Left ventricle myocardium superior (tissue), 1 donor: ENCODE measurements at regions not wholly inside any gene's neighbourhood (a gene's known extent, or its start where the extent isn't known, plus 50 kb on each side); places are given as distances from the start of the nearest gene placed in this dataset.

Source experiments
- ATAC-seq: fragments of 200-7000 bp; cut with Tn5 transposase; one replicate; pipeline ENCODE4 v1.9.1; 2020; ENCODE audit warnings: mild to moderate bottlenecking, moderate library complexity
- DNase-seq: peaks from one replicate; pipeline ENCODE4 v3.0.0-alpha.2; 2020
- intact Hi-C: fragments of 100-400 bp; cut with micrococcal nuclease; formaldehyde crosslinking; loops from one replicate; pipeline ENCODE4 v1.11.0; 2022
- donor health status: DM: no; HTN: yes; CAD: no; lungs with severe emphysema.

DNA sequence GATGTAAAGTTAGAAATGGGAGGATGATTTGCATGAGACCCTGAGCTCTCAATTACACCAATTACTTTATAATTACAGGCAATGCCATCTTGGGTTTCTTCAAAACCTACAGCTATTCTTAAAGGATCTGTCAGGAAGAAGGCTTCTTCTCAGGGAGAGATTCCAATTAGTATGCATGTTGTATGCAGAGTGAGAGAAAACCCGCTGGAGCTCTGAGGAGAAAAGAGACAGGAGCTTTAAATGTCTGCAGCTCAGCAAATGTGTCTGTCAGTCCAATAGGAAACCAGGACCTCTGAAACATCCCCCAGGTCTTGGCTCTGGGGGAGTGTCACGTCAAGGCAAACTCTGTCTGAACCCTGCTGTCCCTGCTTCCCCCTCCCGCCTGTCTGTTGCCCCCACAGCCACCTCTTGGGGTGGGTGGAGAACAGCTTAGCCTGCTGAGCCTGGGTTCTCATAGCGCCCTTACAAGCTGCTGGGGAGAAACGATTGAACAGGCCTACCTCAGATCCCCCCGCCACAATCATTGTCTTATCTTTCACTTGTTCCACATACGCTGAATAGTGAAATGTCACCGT, 140.2 kb downstream of the SPATA19 start:
- DNase-seq (no peak), ATAC-seq (no peak)
- intact Hi-C loops: no loop called here

DNA sequence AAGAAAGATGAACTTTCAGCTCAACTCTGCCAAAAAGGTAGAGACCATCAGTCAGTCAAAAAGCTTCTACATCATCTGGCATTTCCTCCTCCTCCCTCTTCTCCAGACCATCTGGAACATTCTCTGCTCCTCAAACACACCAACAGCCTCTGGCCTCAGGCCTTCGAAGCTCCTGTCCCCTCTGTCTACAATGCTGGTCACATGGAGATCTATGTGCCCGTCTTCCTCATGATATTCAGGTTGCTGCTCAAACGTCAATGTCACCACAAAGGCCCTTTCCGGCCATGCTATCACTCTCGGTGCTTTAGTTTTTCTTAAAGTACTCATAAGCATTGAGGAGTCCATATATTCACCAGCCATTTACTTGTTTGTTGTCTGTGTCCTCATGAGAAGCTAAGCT, 146.2 kb downstream of the SPATA19 start:
- DNase-seq (no peak), ATAC-seq (no peak)
- intact Hi-C loops: no loop called here

DNA sequence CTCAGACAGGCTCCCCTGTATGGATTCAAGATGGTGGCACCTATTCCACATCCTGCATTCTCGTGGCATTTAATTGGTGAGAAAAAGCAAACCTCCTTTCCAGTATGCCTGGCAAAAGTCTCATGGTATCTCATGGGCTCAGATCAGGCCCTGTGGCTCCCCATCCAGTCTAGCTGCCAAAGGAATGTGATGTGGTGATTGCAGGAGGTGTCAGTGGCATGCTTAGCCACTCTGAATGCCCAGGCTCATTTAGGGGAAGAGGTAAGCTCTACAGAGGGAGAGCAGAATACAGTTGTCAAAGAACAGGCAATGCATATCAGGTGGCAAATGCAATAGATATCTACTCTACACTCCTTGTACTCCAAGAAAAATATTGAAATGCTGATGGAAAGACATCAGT, 146.7 kb downstream of the SPATA19 start:
- DNase-seq: no peak

DNA sequence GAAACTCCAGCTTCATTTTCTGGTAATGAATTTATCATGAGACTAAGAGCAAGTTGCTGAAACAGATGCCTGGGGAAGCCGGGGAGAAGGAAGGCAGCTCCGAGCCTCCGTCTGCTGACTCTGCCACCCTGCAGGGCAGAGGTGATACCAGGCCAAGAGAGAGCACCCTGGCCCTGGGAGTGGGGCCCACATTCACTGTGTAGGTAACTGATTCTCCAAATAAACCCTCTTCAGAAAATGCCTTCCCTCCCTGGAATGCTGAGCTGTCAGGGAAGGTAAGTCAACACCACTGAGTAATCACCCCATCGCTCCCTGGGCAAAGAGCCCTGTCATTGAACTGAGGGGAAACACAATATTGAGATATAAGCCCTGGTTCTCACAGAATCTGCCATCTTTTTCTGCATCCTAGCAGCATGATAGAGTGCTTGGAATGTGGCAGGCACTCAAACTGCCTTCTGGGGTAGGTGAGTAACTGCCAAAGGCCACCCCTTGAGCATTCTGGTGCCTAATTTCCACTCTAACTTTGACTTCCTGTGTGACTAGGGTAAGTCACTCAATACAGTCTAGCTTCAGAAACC, 147.6 kb downstream of the SPATA19 start:
- ATAC-seq (peak; percentile 67), DNase-seq (no peak)
- intact Hi-C loops: no loop called here

More for the DNA sequence above, 146.7 kb downstream of the SPATA19 start:
- ATAC-seq: peak; percentile 76
- intact Hi-C loops: no loop called here

DNA sequence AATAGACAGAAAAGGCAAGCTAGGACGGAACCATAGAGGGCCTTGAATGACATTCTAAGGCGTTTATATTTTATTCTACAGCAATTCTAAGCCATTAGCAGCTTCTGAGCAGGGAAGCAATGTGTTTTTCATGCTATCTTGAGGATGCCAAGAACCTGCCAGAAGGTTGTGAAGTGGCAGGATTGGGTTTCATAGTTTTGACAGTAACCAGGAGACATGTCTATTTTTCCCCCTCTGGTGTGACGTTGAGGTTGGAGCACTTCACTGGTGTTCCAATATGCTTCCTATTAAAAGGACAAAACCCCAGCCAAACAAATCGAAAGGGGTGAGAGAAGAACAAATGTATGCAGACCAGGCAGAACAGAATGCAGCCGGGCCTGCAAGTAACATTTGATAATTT, 148.2 kb downstream of the SPATA19 start:
- DNase-seq (no peak), ATAC-seq (peak; percentile 85)
- intact Hi-C loops: no loop called here

DNA sequence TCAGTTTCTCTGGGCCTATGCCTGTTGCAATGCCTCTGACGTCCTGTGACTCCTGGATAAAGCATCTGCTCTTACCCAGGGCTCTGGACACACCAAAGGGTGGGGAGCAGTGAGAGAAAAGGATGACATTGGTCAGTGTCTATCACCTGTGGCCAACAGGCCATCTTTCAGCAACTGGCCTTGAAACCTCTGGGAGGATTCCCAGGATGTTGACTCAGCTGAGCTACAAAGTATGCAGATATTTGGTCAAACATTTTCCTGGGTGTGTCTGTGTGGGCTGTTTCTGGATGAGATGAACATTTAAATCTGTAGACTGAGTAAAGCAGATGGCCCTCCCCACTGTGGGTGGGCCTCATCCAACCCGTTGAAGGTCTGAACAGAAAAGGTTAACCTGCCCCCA, 149.9 kb downstream of the SPATA19 start:
- ATAC-seq: no peak
- intact Hi-C loops: no loop called here
- DNase-seq: no peak

DNA sequence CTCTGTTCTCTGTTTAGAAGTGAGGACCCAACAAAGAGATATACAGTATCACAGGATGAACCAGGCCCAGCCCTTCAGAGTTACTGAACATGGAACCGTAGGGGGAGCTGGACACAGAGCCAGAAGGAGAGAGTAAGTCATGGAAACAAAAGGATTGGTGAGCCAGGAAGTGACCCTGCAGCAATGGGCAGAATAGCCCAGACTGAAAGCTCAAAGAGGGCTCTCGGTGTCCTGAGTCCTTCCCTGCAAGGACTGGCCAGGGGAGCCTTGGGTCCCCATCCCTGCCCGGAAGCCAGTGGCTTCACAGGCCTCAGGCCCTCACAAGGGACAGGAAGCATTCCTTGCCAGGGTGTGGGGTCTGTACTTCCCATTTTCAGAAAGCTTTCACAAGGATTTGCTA, 150.6 kb downstream of the SPATA19 start:
- intact Hi-C loops: no loop called here
- DNase-seq: no peak

DNA sequence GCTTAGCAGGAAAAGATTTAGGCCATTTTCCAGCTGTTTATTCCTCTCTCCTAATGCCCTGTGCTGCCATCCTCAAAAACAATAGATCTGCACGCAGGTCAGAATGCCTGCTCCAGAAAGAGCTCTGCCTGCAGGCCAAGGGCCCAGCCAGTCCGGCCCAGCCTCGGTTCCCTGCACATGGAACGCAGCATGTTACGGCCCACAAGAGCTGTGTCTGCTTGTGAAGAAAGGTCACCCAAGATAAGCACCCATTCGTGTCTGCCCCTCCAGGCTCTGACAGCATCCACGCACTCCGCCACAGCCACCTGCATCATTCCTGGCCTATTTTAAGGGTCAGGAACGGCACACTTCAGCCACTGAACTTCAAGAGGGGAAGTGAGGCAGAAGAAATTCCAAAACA, 152.2 kb downstream of the SPATA19 start:
- DNase-seq (peak; percentile 52), ATAC-seq (peak; percentile 71)
- intact Hi-C loops: no loop called here

More for the DNA sequence above, 150.6 kb downstream of the SPATA19 start:
- no peak for ATAC-seq

DNA sequence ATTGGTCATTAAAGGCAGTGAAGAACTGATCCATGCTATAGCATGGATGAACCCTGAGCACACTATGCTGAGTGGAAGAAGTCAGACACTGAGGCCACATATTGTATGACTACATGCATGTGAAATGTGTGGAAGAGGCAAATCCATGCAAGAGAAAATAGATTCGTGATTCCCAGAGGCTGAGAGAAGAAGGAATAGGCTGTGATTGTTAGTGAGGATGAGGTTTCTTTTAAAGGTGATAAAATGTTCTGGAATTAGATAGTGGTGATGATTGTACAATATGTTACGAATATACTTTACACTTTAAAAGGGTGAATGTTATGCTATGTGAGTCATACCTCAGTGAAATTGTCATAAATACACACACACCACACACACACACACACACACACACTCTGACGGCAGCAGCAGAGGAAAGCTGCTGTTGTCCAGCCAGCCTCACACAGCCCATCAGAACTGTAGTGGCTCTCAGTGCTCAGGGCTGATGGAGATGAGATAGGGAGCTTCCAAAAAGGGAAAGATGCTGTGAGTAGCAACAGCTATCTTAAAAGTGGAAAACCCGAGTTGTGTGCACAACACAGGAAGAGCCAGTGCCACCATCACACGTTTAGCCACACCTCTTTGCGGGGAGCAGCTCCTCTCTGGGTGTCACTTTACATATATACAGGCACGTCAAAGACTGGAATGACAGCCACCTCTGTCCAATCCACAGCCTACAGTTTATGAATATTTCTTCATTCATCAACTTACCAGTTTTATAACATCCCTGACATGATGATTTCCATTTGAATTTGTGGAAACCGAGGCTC, 153.0 kb downstream of the SPATA19 start:
- peak; percentile 8 for ATAC-seq
- no peak for DNase-seq
- intact Hi-C loops: no loop called here

DNA sequence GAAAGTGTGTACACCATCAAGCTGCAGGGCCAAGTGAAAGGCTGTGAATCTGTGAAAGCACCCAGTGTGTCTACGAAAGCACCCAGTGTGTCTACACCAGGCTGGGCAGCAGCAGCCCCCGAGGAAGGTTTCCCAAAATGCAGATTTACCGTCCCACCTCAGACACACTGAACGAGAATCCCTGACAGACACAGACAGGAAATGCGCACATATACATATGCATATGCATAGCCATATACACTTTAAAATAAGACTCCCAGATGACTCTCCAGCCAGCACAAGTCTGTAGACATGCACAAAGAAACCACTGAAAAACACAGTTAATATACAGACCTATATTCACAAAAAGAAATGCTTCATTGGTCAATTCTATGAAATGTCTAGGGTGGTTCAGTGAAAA, 155.5 kb upstream of the OPCML start:
- ATAC-seq (no peak), DNase-seq (no peak)
- intact Hi-C loops: no loop called here

DNA sequence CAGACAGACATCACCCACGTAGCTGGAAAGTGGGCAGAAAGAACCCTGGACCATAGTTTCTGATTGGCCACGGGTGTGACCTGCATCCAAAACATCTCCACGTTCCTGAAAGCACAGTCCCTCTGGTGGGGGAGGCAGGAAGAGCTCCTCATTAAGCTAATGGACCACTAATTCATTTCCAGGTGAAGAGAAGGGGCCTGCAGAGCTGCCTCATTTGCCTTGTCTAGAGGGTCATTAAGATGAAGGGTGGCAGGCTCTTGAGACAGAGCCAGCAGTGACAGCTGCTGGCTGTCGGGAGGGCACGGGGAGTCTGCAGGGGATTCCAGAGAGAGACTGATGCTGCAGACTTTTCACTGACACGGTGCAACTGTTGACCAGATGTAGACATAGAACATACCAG, 149.6 kb upstream of the OPCML start:
- intact Hi-C loops: no loop called here
- DNase-seq (no peak), ATAC-seq (peak; percentile 56)

DNA sequence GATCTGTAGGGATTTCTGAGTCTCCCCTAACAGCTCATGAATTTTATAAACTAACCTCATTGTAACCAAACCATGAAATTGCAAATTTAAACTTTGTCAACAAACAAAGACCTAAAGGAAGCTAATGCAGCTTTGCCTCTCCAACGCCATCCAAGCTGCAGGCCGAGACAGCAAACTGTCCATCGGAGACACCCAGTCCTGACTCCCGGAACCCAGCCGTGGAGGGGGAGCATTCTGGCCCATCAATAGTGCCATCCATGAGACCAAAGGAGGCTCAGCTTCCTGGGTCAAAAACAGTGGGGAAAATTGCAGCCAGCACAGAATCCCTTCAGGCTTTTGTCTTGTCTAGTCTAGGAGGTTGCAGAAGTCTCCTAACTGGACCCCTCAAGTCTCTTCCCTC, 147.6 kb upstream of the OPCML start:
- DNase-seq (no peak), ATAC-seq (no peak)
- intact Hi-C loops: no loop called here

DNA sequence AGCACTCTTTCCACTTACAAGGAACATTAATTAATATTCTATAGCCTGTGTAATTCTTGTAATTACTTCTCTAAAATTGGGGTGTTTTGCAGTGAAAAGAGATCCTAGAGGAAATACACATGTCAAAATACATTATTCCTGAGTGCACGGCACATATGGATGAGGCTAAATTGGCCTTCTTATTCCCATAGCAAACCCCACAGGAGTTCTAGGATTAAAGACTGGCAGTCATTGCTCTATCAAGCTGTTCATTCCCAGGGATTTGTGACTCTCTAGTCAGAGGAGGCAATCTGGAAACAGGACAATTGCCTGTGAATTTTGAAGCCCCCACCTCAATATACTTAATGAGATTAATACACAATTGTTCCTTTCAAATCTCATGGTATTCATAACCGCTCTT, 145.9 kb upstream of the OPCML start:
- intact Hi-C loops: no loop called here
- no peak for ATAC-seq
- no peak for DNase-seq

DNA sequence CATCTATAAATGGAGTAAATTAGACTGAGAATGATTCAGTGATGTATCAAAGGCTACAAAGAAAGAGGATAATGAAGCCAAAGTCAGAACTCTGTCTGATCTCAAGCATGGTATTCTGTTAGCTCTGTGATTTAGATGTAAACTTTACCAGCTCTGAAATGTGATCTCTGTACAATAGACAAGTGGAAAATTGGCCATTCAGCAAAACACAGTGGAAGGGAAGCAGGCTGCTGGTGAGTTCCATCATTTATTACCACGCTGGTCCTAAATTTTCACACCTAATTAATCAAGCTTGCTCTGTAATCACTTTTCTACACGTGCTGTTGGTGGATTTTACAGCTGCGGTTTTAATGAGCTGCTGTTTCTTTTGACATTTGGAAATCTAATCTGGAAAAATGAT, 145.1 kb upstream of the OPCML start:
- DNase-seq: no peak
- no peak for ATAC-seq
- intact Hi-C loops: no loop called here

DNA sequence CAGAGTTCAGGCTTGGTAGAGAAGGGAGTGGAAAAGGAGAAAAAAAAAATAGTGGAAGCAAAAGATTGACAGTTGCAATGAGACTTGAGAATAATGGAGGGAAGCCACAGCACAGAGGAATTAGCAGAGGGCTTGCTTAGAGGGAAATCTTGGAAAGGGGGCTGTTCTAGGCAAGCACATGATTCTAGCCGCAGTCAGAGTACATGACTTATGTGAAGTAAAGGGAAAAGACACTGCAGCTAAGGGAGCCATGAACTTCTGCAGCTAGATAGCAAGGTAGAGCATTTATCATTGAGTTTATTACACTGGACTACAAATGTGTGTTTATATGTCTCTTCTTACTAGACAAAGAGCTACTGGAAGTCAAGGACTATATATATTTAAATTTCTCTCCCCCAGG, 144.0 kb upstream of the OPCML start:
- ATAC-seq (no peak), DNase-seq (no peak)
- intact Hi-C loops: no loop called here

DNA sequence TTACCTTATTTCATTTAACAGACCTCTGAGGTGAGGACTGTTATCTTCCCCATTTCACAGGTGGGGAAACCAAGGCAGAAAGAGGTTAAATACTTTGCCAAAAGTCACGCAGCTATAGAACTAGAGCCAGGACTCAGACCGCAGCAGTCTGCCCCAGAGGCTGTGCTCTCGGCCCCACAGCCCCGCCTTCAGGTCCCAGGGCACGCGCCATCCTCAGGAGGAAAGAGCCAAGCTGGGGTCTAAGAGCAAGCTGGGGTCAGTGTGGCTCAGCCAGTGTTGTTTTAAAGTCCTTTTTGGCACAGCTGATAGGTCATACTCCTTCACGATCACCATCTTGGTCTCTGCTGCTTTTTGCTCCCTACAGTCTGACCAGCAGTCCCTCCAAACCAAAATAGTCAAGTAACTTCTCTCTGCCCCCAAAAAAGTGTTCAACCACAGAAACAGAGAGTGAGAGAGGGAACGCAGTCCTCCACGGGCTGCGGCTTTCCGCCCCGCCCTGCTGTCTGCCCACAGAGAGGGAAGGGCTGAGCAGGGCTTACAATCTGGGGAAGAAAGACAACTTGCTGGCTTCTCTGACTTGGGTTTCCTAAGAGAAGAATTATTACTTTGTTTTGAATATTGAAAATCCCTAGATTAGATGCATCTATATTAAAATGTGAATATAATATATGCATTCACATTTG, 137.2 kb upstream of the OPCML start:
- no peak for DNase-seq

DNA sequence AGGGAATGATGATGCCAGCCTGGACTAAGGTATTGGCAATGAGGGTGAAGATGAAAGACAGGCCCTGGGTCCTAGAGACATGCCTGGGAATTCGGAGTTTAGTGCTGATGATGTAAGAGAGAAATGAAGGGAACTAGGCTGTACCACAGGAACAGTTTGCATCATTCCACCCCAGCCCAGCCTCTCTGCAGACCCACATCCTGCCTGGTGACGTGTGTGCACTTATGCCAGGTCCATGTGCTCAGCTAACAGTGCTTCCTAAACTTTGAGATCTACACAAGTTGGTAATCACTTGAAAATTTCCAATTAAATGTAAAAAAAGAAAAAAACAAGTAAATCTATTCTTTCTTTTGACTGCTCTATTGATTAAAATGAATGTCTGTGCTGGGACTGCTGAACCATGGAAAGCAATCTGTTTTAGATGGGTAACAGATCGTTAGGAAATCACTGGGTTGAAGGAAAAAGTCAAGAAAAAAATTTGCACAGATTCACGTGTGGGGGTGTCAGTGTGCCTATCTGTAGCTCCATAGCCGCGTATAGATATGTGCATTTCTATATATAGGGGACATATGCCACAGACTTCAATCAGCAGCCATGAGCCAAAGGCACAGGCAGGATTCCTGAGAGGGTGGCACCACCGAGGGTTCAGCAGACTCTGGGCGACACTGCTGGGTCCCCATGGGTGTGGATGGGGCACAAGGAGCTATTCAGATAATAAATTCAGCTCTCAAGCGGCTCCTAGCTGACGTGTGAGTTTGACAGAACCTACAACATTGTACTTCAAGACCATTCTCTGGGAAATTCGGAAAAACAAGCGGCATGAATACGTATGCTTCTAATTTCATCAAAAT, 131.1 kb upstream of the OPCML start:
- intact Hi-C loops: no loop called here
- no peak for DNase-seq
- no peak for ATAC-seq

More for the DNA sequence above, 137.2 kb upstream of the OPCML start:
- no peak for ATAC-seq
- intact Hi-C loops: no loop called here

DNA sequence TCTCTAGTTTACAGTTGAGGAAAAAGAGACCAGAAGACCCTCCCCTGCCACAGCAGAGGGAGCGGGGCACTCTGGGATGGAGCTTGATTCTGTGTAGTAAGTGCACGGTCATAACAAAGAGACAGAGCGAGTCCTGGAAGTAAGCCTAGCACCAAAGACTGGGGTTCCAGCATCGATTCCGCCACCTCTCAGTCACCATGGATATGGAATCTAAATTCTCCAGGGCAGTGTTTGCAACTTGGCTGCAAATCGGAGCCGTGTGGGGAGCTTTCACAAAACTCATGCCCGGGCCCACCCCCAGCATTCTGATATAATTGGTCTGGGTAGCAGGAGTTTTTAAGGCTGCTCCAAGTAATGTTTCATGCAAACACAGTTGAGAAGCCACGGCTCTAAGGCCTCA, 129.5 kb upstream of the OPCML start:
- ATAC-seq (no peak), DNase-seq (no peak)
- intact Hi-C loops: no loop called here

DNA sequence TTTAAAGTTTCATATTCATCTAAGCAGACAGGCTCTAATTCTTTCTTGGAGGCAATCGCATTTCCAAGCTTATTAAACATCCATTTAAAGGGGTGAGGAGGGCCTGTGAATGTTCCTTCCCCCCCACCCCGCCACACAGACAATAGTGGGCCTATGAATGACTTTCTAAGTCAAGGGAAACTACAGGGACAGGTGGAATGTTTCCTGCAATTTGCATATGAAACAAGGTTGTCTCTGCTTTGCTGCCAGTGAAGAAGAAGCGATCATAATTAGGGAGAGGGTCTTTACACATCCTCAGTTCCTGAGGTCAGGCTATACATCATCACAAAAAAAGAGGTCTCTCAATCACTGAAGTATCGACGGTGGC, 127.9 kb upstream of the OPCML start:
- intact Hi-C loops: no loop called here

More for the DNA sequence above, 127.9 kb upstream of the OPCML start:
- no peak for ATAC-seq
- no peak for DNase-seq
